ENCODE measurements at regions not wholly inside any gene's neighbourhood (a gene's known extent, or its start where the extent isn't known, plus 50 kb on each side); places are given as distances from the start of the nearest gene placed in this dataset.

GRCh38 chr17:5804251-5804650 lies 219.9 kb upstream of the NLRP1 start:
- no peaks in the 10 kb centered on the region for H3K9me3 ChIP-seq
- no peak for TF ChIP-seq CTCF (IDR thresholded peaks at IDR 0.05; ENCODE audit: low read depth, low read length)
- H3K4me3 ChIP-seq (ENCODE audit: low read depth, low read length): no peak overlapping the region
- H3K36me3 ChIP-seq: no peaks in the 10 kb centered on the region
- no peak for DNase-seq
- no peaks in the 10 kb centered on the region for H3K4me1 ChIP-seq
- H3K27me3 ChIP-seq: no peaks in the 10 kb centered on the region

- H3K4me1 ChIP-seq: no peaks in the 10 kb centered on the region
- no peak overlapping the region for H3K4me3 ChIP-seq (ENCODE audit: low read depth, low read length)
- no peaks in the 10 kb centered on the region for H3K36me3 ChIP-seq
- H3K9me3 ChIP-seq: no peaks in the 10 kb centered on the region
- DNase-seq: no peak
- no peak for TF ChIP-seq CTCF (IDR thresholded peaks at IDR 0.05; ENCODE audit: low read depth, low read length)
- no peaks in the 10 kb centered on the region for H3K27me3 ChIP-seq
These were observed 224.7 kb upstream of the NLRP1 start for GRCh38 chr17:5809056-5809455.

- TF ChIP-seq CTCF (IDR thresholded peaks at IDR 0.05; ENCODE audit: low read depth, low read length): no peak
- Histone ChIP-seq H3K4me1 (no peaks in the 10 kb centered on the region), H3K4me3 (ENCODE audit: low read depth, low read length) (no peak overlapping the region), H3K36me3 (no peaks in the 10 kb centered on the region), H3K9me3 (no peaks in the 10 kb centered on the region), H3K27me3 (no peaks in the 10 kb centered on the region)
- no peak for DNase-seq
These were observed 225.4 kb upstream of the NLRP1 start for GRCh38 chr17:5809580-5810188.

- Histone ChIP-seq H3K36me3 (no peaks in the 10 kb centered on the region), H3K4me3 (ENCODE audit: low read depth, low read length) (no peak overlapping the region), H3K9me3 (no peaks in the 10 kb centered on the region), H3K27me3 (no peaks in the 10 kb centered on the region), H3K4me1 (no peaks in the 10 kb centered on the region)
- no peak for TF ChIP-seq CTCF (IDR thresholded peaks at IDR 0.05; ENCODE audit: low read depth, low read length)
- DNase-seq: no peak
These were observed 228.3 kb upstream of the NLRP1 start for GRCh38 chr17:5812590-5812989.

- DNase-seq: no peak
- no peaks in the 10 kb centered on the region for H3K27me3 ChIP-seq
- H3K36me3 ChIP-seq: no peaks in the 10 kb centered on the region
- H3K4me3 ChIP-seq (ENCODE audit: low read depth, low read length): no peak overlapping the region
- H3K4me1 ChIP-seq: no peaks in the 10 kb centered on the region
- no peak for TF ChIP-seq CTCF (IDR thresholded peaks at IDR 0.05; ENCODE audit: low read depth, low read length)
- H3K9me3 ChIP-seq: no peaks in the 10 kb centered on the region
These were observed 229.0 kb upstream of the NLRP1 start for GRCh38 chr17:5813357-5813756.

GRCh38 chr17:5815396-5815795 lies 231.1 kb upstream of the NLRP1 start:
- Histone ChIP-seq H3K4me3 (ENCODE audit: low read depth, low read length) (no peak overlapping the region), H3K4me1 (no peaks in the 10 kb centered on the region), H3K9me3 (no peaks in the 10 kb centered on the region), H3K27me3 (no peaks in the 10 kb centered on the region), H3K36me3 (no peaks in the 10 kb centered on the region)
- no peak for DNase-seq
- TF ChIP-seq CTCF (IDR thresholded peaks at IDR 0.05; ENCODE audit: low read depth, low read length): no peak
